H9 (cell line): ENCODE measurements at regions not wholly inside any gene's neighbourhood (a gene's known extent, or its start where the extent isn't known, plus 50 kb on each side); places are given as distances from the start of the nearest gene placed in this dataset.

Source experiments
- DNase-seq: peaks from one replicate; pipeline ENCODE4 v3.0.0-alpha.2; 2017
- H2AFZ ChIP-seq: one replicate; pipeline ENCODE4 v1.6.1; 2013; ENCODE audit warnings: mild to moderate bottlenecking, low read length, control low read depth, moderate library complexity
- H2AK5ac ChIP-seq: 2 replicates; pipeline ENCODE4 v1.6.1; 2013; ENCODE audit warnings: low read length, control low read depth, mixed read lengths; ENCODE audit not compliant: insufficient read length
- H2BK120ac ChIP-seq: one replicate; pipeline ENCODE4 v1.6.1; 2013; ENCODE audit warnings: low read depth, mild to moderate bottlenecking, low read length, control low read depth, inconsistent platforms; ENCODE audit not compliant: poor library complexity, severe bottlenecking
- H2BK12ac ChIP-seq: 2 replicates; pipeline ENCODE4 v1.6.1; 2013; ENCODE audit warnings: low read length, control low read depth, mixed read lengths, low read depth; ENCODE audit not compliant: insufficient read length
- H2BK15ac ChIP-seq: 2 replicates; pipeline ENCODE4 v1.6.1; 2013; ENCODE audit warnings: low read depth, low read length, control low read depth
- H2BK20ac ChIP-seq: one replicate; pipeline ENCODE4 v1.6.1; 2013; ENCODE audit warnings: low read depth, mild to moderate bottlenecking, low read length, control low read depth, inconsistent platforms; ENCODE audit not compliant: poor library complexity, severe bottlenecking
- H2BK5ac ChIP-seq: 2 replicates; pipeline ENCODE4 v1.6.1; 2013; ENCODE audit warnings: low read length, control low read depth, mixed read lengths; ENCODE audit not compliant: insufficient read length
- H3K14ac ChIP-seq: 2 replicates; pipeline ENCODE4 v1.6.1; 2013; ENCODE audit warnings: low read length, control low read depth; ENCODE audit not compliant: insufficient read depth
- H3K18ac ChIP-seq: 2 replicates; pipeline ENCODE4 v1.6.1; 2013; ENCODE audit warnings: low read depth, mild to moderate bottlenecking, mixed read lengths, low read length, control low read depth; ENCODE audit not compliant: insufficient read length
- H3K23ac ChIP-seq: 2 replicates; pipeline ENCODE4 v1.6.1; 2013; ENCODE audit warnings: low read length, control low read depth, mixed read lengths, low read depth; ENCODE audit not compliant: insufficient read length
- H3K23me2 ChIP-seq: 2 replicates; pipeline ENCODE4 v1.6.1; 2013; ENCODE audit warnings: low read depth, mild to moderate bottlenecking, mixed read lengths, low read length, control low read depth; ENCODE audit not compliant: insufficient read length, poor library complexity, severe bottlenecking
- H3K27ac ChIP-seq: 2 replicates; pipeline ENCODE4 v1.5.1; 2013; ENCODE audit warnings: low read length, control low read depth, mixed read lengths, low read depth; ENCODE audit not compliant: insufficient read length
- H3K27me3 ChIP-seq: 2 replicates; pipeline ENCODE4 v1.6.1; 2013; ENCODE audit warnings: low read length, control low read depth, inconsistent platforms; ENCODE audit not compliant: insufficient read depth
- H3K4ac ChIP-seq: 2 replicates; pipeline ENCODE4 v1.6.1; 2013; ENCODE audit warnings: low read depth, mild to moderate bottlenecking, control low read depth, inconsistent platforms, low read length, moderate library complexity
- H3K4me1 ChIP-seq: 2 replicates; pipeline ENCODE4 v1.6.1; 2013; ENCODE audit warnings: low read length, control low read depth, inconsistent platforms; ENCODE audit not compliant: insufficient read depth
- H3K4me2 ChIP-seq: 2 replicates; pipeline ENCODE4 v1.6.1; 2013; ENCODE audit warnings: low read length, control low read depth, mixed read lengths; ENCODE audit not compliant: insufficient read length, insufficient read depth
- H3K56ac ChIP-seq: 2 replicates; pipeline ENCODE4 v1.6.1; 2013; ENCODE audit warnings: low read depth, mild to moderate bottlenecking, mixed read lengths, low read length, control low read depth; ENCODE audit not compliant: insufficient read length
- H3K79me1 ChIP-seq: 2 replicates; pipeline ENCODE4 v1.6.1; 2013; ENCODE audit warnings: low read depth, mild to moderate bottlenecking, moderate library complexity, low read length, control low read depth, inconsistent platforms; ENCODE audit not compliant: insufficient read depth, poor library complexity, severe bottlenecking
- H3K79me2 ChIP-seq: 2 replicates; pipeline ENCODE4 v1.6.1; 2013; ENCODE audit warnings: low read length, control low read depth, inconsistent platforms; ENCODE audit not compliant: insufficient read depth
- H3K9ac ChIP-seq: 2 replicates; pipeline ENCODE4 v1.6.1; 2013; ENCODE audit warnings: low read length, control low read depth, mixed read lengths; ENCODE audit not compliant: insufficient read length; ENCODE audit errors: extremely low read depth
- H3K9me3 ChIP-seq: one replicate; pipeline ENCODE4 v1.6.1; 2013; ENCODE audit warnings: low read depth, low read length, inconsistent platforms; ENCODE audit not compliant: control insufficient read depth
- H3T11ph ChIP-seq: one replicate; pipeline ENCODE4 v1.6.1; 2013; ENCODE audit warnings: mild to moderate bottlenecking, low read length, control low read depth, inconsistent platforms
- H4K20me1 ChIP-seq: one replicate; pipeline ENCODE4 v1.6.1; 2013; ENCODE audit not compliant: control insufficient read depth, insufficient read length, insufficient read depth
- H4K5ac ChIP-seq: 2 replicates; pipeline ENCODE4 v1.6.1; 2013; ENCODE audit warnings: low read depth, mild to moderate bottlenecking, mixed read lengths, low read length, control low read depth; ENCODE audit not compliant: insufficient read length
- H4K8ac ChIP-seq: replicated peaks from 2 replicates; pipeline ENCODE4 v1.6.1; 2013; ENCODE audit warnings: low read length, control low read depth, mixed read lengths, low read depth; ENCODE audit not compliant: insufficient read length
- H4K91ac ChIP-seq: 2 replicates; pipeline ENCODE4 v1.6.1; 2013; ENCODE audit warnings: low read depth, mild to moderate bottlenecking, moderate library complexity, mixed read lengths, low read length, control low read depth; ENCODE audit not compliant: insufficient read length
- H3K27ac Mint-ChIP-seq, 3 experiments: 2 replicates in 2 of 3; 3 replicates in 1 of 3; pipeline ENCODE4 v1.8.0; 2020 to 2021; ENCODE audit warnings: mixed read lengths in 3 of 3, mild to moderate bottlenecking in 1 of 3, moderate library complexity in 1 of 3
- H3K27me3 Mint-ChIP-seq: 2 replicates; pipeline ENCODE4 v1.8.0; 2021; ENCODE audit warnings: low read depth, mild to moderate bottlenecking, moderate library complexity, mixed read lengths
- H3K36me3 Mint-ChIP-seq, 3 experiments: 2 replicates in 2 of 3; 3 replicates in 1 of 3; pipeline ENCODE4 v1.8.0; 2020 to 2021; ENCODE audit warnings: low read depth in 3 of 3, mixed read lengths in 3 of 3; ENCODE audit not compliant: insufficient read depth in 1 of 3
- H3K4me1 Mint-ChIP-seq, 2 experiments: 2 replicates each; pipeline ENCODE4 v1.8.0; 2020; ENCODE audit warnings: mixed read lengths in 2 of 2
- H3K4me3 Mint-ChIP-seq, 2 experiments: 2 replicates in 1 of 2; 3 replicates in 1 of 2; pipeline ENCODE4 v1.8.0; 2020 to 2021; ENCODE audit warnings: mild to moderate bottlenecking in 2 of 2, mixed read lengths in 2 of 2, moderate library complexity in 1 of 2
- H3K9me3 Mint-ChIP-seq, 2 experiments: 2 replicates in 1 of 2; 3 replicates in 1 of 2; pipeline ENCODE4 v1.8.0; 2020; ENCODE audit warnings: mild to moderate bottlenecking in 2 of 2, mixed read lengths in 2 of 2, moderate library complexity in 1 of 2
- CTCF ChIP-seq: fragments of 200-600 bp; sonication (generic); conservative IDR thresholded peaks from 3 replicates; pipeline ENCODE4 v1.8.0; 2021; ENCODE audit warnings: antibody characterized with exemption, mild to moderate bottlenecking
- WGBS: extraction: QIAGEN DNeasy Blood & Tissue Kit; methylation state at CpG from one replicate; pipeline ENCODE4 v1.1.7; 2013; ENCODE audit warnings: missing lambda C conversion rate, low lambda C conversion rate, mixed read lengths; ENCODE audit not compliant: insufficient read length; ENCODE audit errors: extremely low coverage; 5-methylcytosine and 5-hydroxymethylcytosine counted together

- Histone ChIP-seq H3K79me1 (no peaks in the 10 kb centered on the region), H2AFZ (no peak overlapping the region), H2BK20ac (no peak overlapping the region), H3K79me2 (no peaks in the 10 kb centered on the region), H4K91ac (no peak overlapping the region), H3K9ac (no peak overlapping the region), H3K23ac (no peak overlapping the region), H2BK5ac (no peak overlapping the region), H4K5ac (no peak overlapping the region), H3K14ac (no peak overlapping the region), H2BK12ac (no peak overlapping the region), H2BK15ac (no peak overlapping the region), H3T11ph (no peak overlapping the region), H4K8ac (no peak overlapping the region), H4K20me1 (no peaks in the 10 kb centered on the region), H3K18ac (no peak overlapping the region), H3K56ac (no peak overlapping the region), H3K27ac (no peak overlapping the region), H2BK120ac (no peak overlapping the region), H3K4me2 (no peak overlapping the region), H2AK5ac (no peak overlapping the region), H3K23me2 (no peaks in the 10 kb centered on the region), H3K27me3 (no peaks in the 10 kb centered on the region), H3K4me1 (no peaks in the 10 kb centered on the region), H3K4ac (no peak overlapping the region), H3K9me3 (no peaks in the 10 kb centered on the region)
- no peak overlapping the region for H3K4me3 Mint-ChIP-seq
- WGBS: no CpG with 5 or more reads among the region's 6 CpGs
- no peak for TF ChIP-seq CTCF
- H3K4me1 Mint-ChIP-seq: peaks cover 3 to 4% of the 10 kb centered on the region in 2 experiments; a peak in 2 of 4 replicates
- no peaks in the 10 kb centered on the region for H3K36me3 Mint-ChIP-seq
- peaks cover 5% of the 10 kb centered on the region for H3K27me3 Mint-ChIP-seq
- DNase-seq: no peak
- H3K27ac Mint-ChIP-seq: no peak overlapping the region
- no peaks in the 10 kb centered on the region for H3K9me3 Mint-ChIP-seq
Observed at GRCh38 chr18:47547539-47548202, 296.2 kb upstream of the SKOR2 start.
